Heart left ventricle (tissue), 13 donors: ENCODE measurements at regions not wholly inside any gene's neighbourhood (a gene's known extent, or its start where the extent isn't known, plus 50 kb on each side); places are given as distances from the start of the nearest gene placed in this dataset.

Source experiments
- POLR2A ChIP-seq, 2 donors: fragments of 450-650 bp; IDR thresholded peaks; one replicate each; pipeline ENCODE4 v1.6.1; 2017; ENCODE audit warnings: antibody characterized with exemption in 2 of 2, mild to moderate bottlenecking in 2 of 2, moderate library complexity in 2 of 2
- TF ChIP-seq, protein P1 (sequence below), 12 donors: fragments of 200-600 bp; sonication (generic) in 4 of 12; IDR thresholded peaks; one replicate each; pipeline versions ENCODE4 v1.5.0 to v1.8.0; 2018 to 2022; ENCODE audit warnings: antibody characterized with exemption in 12 of 12, mild to moderate bottlenecking in 5 of 12
- donor health status: ischemic (EF 13 %, LVEDD 7.1; RV severe dilation, severe dysfunction).
- donor health status: DM: no; HTN: yes; CAD: no.
- donor health status: DM: no; HTN: no; CAD: no.
- donor health status: ischemic (EF 25% LVEDD 6.9; RV normal size, moderate dysfunction).
- donor health status: ischemic (EF 25% LVEDD 5.7; RV mildly dilated, moderate dysfunction).
- donor health status: ischemic (EF 35%, LVEDD 5.7; RV mildly dilated, moderate dysfunction).
- donor health status: nonischemic (EF 11% LVEDD 7.7; RV severe dilation, severe dysfunction).
- donor health status: DM: yes; HTN: yes; CAD: no.
- donor health status: PGD.
- donor health status: ischemic (EF 29% LVEDD 5.4; RV normal size, mild dysfunction).
- donor health status: nonischemic (EF 23%, LVEDD 6.1; RV moderate dilation, normal function).

- TF ChIP-seq, protein P1, sequence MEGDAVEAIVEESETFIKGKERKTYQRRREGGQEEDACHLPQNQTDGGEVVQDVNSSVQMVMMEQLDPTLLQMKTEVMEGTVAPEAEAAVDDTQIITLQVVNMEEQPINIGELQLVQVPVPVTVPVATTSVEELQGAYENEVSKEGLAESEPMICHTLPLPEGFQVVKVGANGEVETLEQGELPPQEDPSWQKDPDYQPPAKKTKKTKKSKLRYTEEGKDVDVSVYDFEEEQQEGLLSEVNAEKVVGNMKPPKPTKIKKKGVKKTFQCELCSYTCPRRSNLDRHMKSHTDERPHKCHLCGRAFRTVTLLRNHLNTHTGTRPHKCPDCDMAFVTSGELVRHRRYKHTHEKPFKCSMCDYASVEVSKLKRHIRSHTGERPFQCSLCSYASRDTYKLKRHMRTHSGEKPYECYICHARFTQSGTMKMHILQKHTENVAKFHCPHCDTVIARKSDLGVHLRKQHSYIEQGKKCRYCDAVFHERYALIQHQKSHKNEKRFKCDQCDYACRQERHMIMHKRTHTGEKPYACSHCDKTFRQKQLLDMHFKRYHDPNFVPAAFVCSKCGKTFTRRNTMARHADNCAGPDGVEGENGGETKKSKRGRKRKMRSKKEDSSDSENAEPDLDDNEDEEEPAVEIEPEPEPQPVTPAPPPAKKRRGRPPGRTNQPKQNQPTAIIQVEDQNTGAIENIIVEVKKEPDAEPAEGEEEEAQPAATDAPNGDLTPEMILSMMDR (IDR thresholded peaks at IDR 0.05): no peak
- TF ChIP-seq POLR2A (IDR thresholded peaks at IDR 0.05): no peak
These were observed 493.9 kb upstream of the TBX3 start for GRCh38 chr12:115177899-115178298.
